HG03095 (cell line): ENCODE measurements at regions not wholly inside any gene's neighbourhood (a gene's known extent, or its start where the extent isn't known, plus 50 kb on each side); places are given as distances from the start of the nearest gene placed in this dataset.

Experiments used
- ATAC-seq: cut with Tn5 transposase; IDR thresholded peaks from one replicate; pipeline ENCODE4 v1.9.1; 2021; ENCODE audit warnings: moderate library complexity; ENCODE audit not compliant: unreplicated experiment

GRCh38 chr1:102084771-102085535, 88.2 kb upstream of the OLFM3 start:
- no peak for ATAC-seq

GRCh38 chr1:102083192-102083591, 86.5 kb upstream of the OLFM3 start:
- no peak for ATAC-seq

GRCh38 chr1:102074874-102075273, 78.1 kb upstream of the OLFM3 start:
- ATAC-seq = no peak

- no peak for ATAC-seq
These were observed 74.7 kb upstream of the OLFM3 start for GRCh38 chr1:102071451-102071850.

- no peak for ATAC-seq
These were observed 53.8 kb upstream of the OLFM3 start for GRCh38 chr1:102050556-102050955.

- no peak for ATAC-seq
These were observed 51.0 kb upstream of the OLFM3 start for GRCh38 chr1:102047724-102048123.
